Stomach (tissue), 4 donors: ENCODE measurements at regions not wholly inside any gene's neighbourhood (a gene's known extent, or its start where the extent isn't known, plus 50 kb on each side); places are given as distances from the start of the nearest gene placed in this dataset.
"Not testable (repeated sequence)": the region's sequence is repeated elsewhere in the genome, so short reads cannot be mapped to it uniquely, and the experiment has no call there.

Experiments used
- EP300 ChIP-seq: sonication (generic); formaldehyde crosslinking; IDR thresholded peaks from one replicate; pipeline ENCODE4 v1.6.1; 2017; ENCODE audit warnings: antibody characterized with exemption
- POLR2A ChIP-seq, 4 donors: fragments of 450-650 bp; IDR thresholded peaks; one replicate each; pipeline ENCODE4 v1.6.1; 2016; ENCODE audit warnings: antibody characterized with exemption in 4 of 4, control low read depth in 2 of 4, mild to moderate bottlenecking in 1 of 4, moderate library complexity in 1 of 4
- TF ChIP-seq, protein P1 (sequence below), 7 experiments: fragments of 450-650 bp in 4 of 7; fragments of 200-600 bp in 3 of 7; sonication (generic) in 3 of 7; IDR thresholded peaks; one replicate each; pipeline ENCODE4 v1.5.1; 2016 to 2019; ENCODE audit warnings: antibody characterized with exemption in 7 of 7, control low read depth in 2 of 7, mild to moderate bottlenecking in 1 of 7

DNA sequence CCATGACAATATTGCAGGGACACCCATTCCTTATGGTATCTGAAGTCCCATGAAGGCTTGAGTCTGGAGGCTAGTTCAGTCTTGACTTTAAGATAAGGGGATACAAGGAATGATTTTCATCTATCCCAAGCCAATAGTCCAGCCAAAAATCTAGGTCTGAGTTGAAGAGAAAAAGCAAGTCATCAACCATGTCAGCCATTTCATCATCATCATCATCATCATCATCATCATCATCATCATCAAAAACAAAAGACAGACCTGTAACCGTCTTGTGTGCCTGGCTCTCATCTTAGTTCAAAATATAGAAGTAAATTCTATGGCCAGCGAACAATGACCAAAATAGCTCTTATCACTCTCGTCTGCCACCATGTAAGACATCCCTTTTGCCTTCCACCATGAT lies 59.5 kb upstream of the FAM90A26 start:
- TF ChIP-seq, protein P1, sequence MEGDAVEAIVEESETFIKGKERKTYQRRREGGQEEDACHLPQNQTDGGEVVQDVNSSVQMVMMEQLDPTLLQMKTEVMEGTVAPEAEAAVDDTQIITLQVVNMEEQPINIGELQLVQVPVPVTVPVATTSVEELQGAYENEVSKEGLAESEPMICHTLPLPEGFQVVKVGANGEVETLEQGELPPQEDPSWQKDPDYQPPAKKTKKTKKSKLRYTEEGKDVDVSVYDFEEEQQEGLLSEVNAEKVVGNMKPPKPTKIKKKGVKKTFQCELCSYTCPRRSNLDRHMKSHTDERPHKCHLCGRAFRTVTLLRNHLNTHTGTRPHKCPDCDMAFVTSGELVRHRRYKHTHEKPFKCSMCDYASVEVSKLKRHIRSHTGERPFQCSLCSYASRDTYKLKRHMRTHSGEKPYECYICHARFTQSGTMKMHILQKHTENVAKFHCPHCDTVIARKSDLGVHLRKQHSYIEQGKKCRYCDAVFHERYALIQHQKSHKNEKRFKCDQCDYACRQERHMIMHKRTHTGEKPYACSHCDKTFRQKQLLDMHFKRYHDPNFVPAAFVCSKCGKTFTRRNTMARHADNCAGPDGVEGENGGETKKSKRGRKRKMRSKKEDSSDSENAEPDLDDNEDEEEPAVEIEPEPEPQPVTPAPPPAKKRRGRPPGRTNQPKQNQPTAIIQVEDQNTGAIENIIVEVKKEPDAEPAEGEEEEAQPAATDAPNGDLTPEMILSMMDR (IDR thresholded peaks at IDR 0.05) = not testable (repeated sequence)
- TF ChIP-seq POLR2A (IDR thresholded peaks at IDR 0.05); EP300: not testable (repeated sequence)
